Naive thymus-derived CD4-positive, alpha-beta T cell (primary cell): ENCODE measurements at regions not wholly inside any gene's neighbourhood (a gene's known extent, or its start where the extent isn't known, plus 50 kb on each side); places are given as distances from the start of the nearest gene placed in this dataset.

Experiments
- ATAC-seq: fragments of 150-1000 bp; cut with Tn5 transposase; 2 replicates; pipeline ENCODE4 v1.10.0; 2021; ENCODE audit warnings: mild to moderate bottlenecking, moderate library complexity
- CTCF ChIA-PET: fragments of 350-600 bp; sonication (Branson Sonifier 250); formaldehyde crosslinking; loops from one replicate; lab custom pipeline; 2021; ENCODE audit warnings: antibody characterized with exemption; lab: Charles Lee
- POLR2A ChIA-PET: fragments of 350-600 bp; sonication (Branson Sonifier 250); formaldehyde crosslinking; loops from one replicate; lab custom pipeline; 2021; ENCODE audit warnings: antibody characterized with exemption, inconsistent platforms; lab: Charles Lee
- DNase-seq, 9 donors: peaks; one replicate each; pipeline versions ENCODE4 v3.0.0 to v3.0.0-alpha.2; 2020 to 2022; ENCODE audit warnings: mixed read lengths in 1 of 9
- H3K27ac ChIP-seq: one replicate; pipeline ENCODE4 v1.7.0; 2013; ENCODE audit warnings: mild to moderate bottlenecking, low read depth, low read length, moderate library complexity
- H3K27me3 ChIP-seq, 2 donors: one replicate each; pipeline ENCODE4 v1.7.0; 2013; ENCODE audit warnings: low read length in 2 of 2, mild to moderate bottlenecking in 2 of 2, moderate library complexity in 2 of 2; ENCODE audit not compliant: control insufficient read depth in 2 of 2, insufficient read depth in 2 of 2
- H3K36me3 ChIP-seq, 3 experiments: 1 replicate in 2 of 3; 2 replicates in 1 of 3; pipeline ENCODE4 v1.7.0; 2013; ENCODE audit warnings: low read length in 3 of 3, mild to moderate bottlenecking in 3 of 3, moderate library complexity in 1 of 3; ENCODE audit not compliant: insufficient read depth in 3 of 3, control insufficient read depth in 2 of 3
- H3K4me1 ChIP-seq, 2 donors: one replicate each; pipeline ENCODE4 v1.7.0; 2013; ENCODE audit warnings: low read length in 2 of 2, mild to moderate bottlenecking in 2 of 2, moderate library complexity in 1 of 2; ENCODE audit not compliant: control insufficient read depth in 2 of 2, insufficient read depth in 2 of 2
- H3K4me3 ChIP-seq: 2 replicates; pipeline ENCODE4 v1.7.0; 2013; ENCODE audit warnings: mild to moderate bottlenecking, low read length
- H3K9me3 ChIP-seq, 3 experiments: 1 replicate in 2 of 3; 2 replicates in 1 of 3; pipeline ENCODE4 v1.7.0; 2013; ENCODE audit warnings: low read length in 3 of 3; ENCODE audit not compliant: control insufficient read depth in 2 of 3
- H3K27ac Mint-ChIP-seq, 9 donors: one replicate each; pipeline ENCODE4 v1.8.0; 2020 to 2022; ENCODE audit warnings: mixed read lengths in 9 of 9, mild to moderate bottlenecking in 8 of 9, moderate library complexity in 5 of 9, inconsistent platforms in 2 of 9
- H3K27me3 Mint-ChIP-seq, 5 donors: one replicate each; pipeline ENCODE4 v1.8.0; 2021 to 2022; ENCODE audit warnings: mixed read lengths in 5 of 5, mild to moderate bottlenecking in 1 of 5
- H3K36me3 Mint-ChIP-seq, 5 donors: one replicate each; pipeline ENCODE4 v1.8.0; 2020 to 2022; ENCODE audit warnings: mixed read lengths in 5 of 5, mild to moderate bottlenecking in 3 of 5, inconsistent platforms in 1 of 5
- H3K4me1 Mint-ChIP-seq, 7 donors: one replicate each; pipeline ENCODE4 v1.8.0; 2020 to 2022; ENCODE audit warnings: mixed read lengths in 7 of 7, mild to moderate bottlenecking in 3 of 7, inconsistent platforms in 1 of 7
- H3K4me3 Mint-ChIP-seq, 10 donors: one replicate each; pipeline ENCODE4 v1.8.0; 2020 to 2022; ENCODE audit warnings: mild to moderate bottlenecking in 10 of 10, mixed read lengths in 10 of 10, moderate library complexity in 6 of 10, inconsistent platforms in 2 of 10
- H3K9me3 Mint-ChIP-seq, 11 donors: one replicate each; pipeline ENCODE4 v1.8.0; 2020 to 2022; ENCODE audit warnings: mixed read lengths in 11 of 11, mild to moderate bottlenecking in 4 of 11, inconsistent platforms in 1 of 11, moderate library complexity in 1 of 11
- intact Hi-C, 2 donors: fragments of 100-400 bp; cut with micrococcal nuclease; formaldehyde crosslinking; loops; one replicate each; pipeline ENCODE4 v1.15.1; 2023

GRCh38 chr11:15625691-15626090 is 511.0 kb downstream of the INSC start:
- no peaks in the 10 kb centered on the region for H3K9me3 ChIP-seq
- POLR2A ChIA-PET: no interaction called here
- no peak overlapping the region for H3K4me3 ChIP-seq
- Mint-ChIP-seq H3K36me3 (no peaks in the 10 kb centered on the region), H3K27me3 (peaks cover 3 to 23% (median 15%) of the 10 kb centered on the region in 5 donors), H3K4me1 (no peaks in the 10 kb centered on the region), H3K4me3 (no peak overlapping the region), H3K9me3 (peaks cover 0 to 4% (median 0%) of the 10 kb centered on the region in 11 donors), H3K27ac (no peak overlapping the region)
- no peaks in the 10 kb centered on the region for H3K4me1 ChIP-seq
- DNase-seq (no peak), ATAC-seq (no peak)
- H3K27me3 ChIP-seq: no peaks in the 10 kb centered on the region
- H3K27ac ChIP-seq: no peak overlapping the region
- no peaks in the 10 kb centered on the region for H3K36me3 ChIP-seq
- CTCF ChIA-PET: no interaction called here
- intact Hi-C loops: no loop called here

GRCh38 chr11:15627560-15627959 is 512.8 kb downstream of the INSC start:
- H3K9me3 ChIP-seq: no peaks in the 10 kb centered on the region
- intact Hi-C loops: no loop called here
- H3K27ac Mint-ChIP-seq: no peak overlapping the region
- no peaks in the 10 kb centered on the region for H3K4me1 ChIP-seq
- no peaks in the 10 kb centered on the region for H3K27me3 ChIP-seq
- no peaks in the 10 kb centered on the region for H3K4me1 Mint-ChIP-seq
- H3K4me3 Mint-ChIP-seq: no peak overlapping the region
- DNase-seq: no peak
- peaks cover 0 to 24% (median 11%) of the 10 kb centered on the region in 5 donors for H3K27me3 Mint-ChIP-seq
- H3K36me3 ChIP-seq: no peaks in the 10 kb centered on the region
- ChIA-PET CTCF (no interaction called here), POLR2A (no interaction called here)
- H3K36me3 Mint-ChIP-seq: no peaks in the 10 kb centered on the region
- ATAC-seq: no peak
- no peak overlapping the region for H3K4me3 ChIP-seq
- H3K9me3 Mint-ChIP-seq: peaks cover 0 to 4% (median 0%) of the 10 kb centered on the region in 11 donors
- no peak overlapping the region for H3K27ac ChIP-seq

- Mint-ChIP-seq H3K4me1 (no peaks in the 10 kb centered on the region), H3K36me3 (no peaks in the 10 kb centered on the region), H3K27me3 (peaks cover 0 to 34% (median 11%) of the 10 kb centered on the region in 5 donors), H3K4me3 (no peak overlapping the region), H3K27ac (no peak overlapping the region), H3K9me3 (peaks cover 0 to 5% (median 0%) of the 10 kb centered on the region in 11 donors)
- Histone ChIP-seq H3K4me3 (no peak overlapping the region), H3K27me3 (no peaks in the 10 kb centered on the region), H3K27ac (no peak overlapping the region), H3K4me1 (no peaks in the 10 kb centered on the region), H3K36me3 (no peaks in the 10 kb centered on the region), H3K9me3 (no peaks in the 10 kb centered on the region)
- DNase-seq (no peak), ATAC-seq (peak; percentile 31)
- POLR2A ChIA-PET: no interaction called here
- intact Hi-C loops: no loop called here
- CTCF ChIA-PET: no interaction called here
Measured at GRCh38 chr11:15629690-15630321, 515.1 kb downstream of the INSC start.

GRCh38 chr11:15630896-15631295 is 516.2 kb downstream of the INSC start:
- ATAC-seq: no peak
- DNase-seq: no peak
- Histone ChIP-seq H3K27ac (no peak overlapping the region), H3K36me3 (no peaks in the 10 kb centered on the region), H3K27me3 (no peaks in the 10 kb centered on the region), H3K4me3 (no peak overlapping the region), H3K9me3 (no peaks in the 10 kb centered on the region), H3K4me1 (no peaks in the 10 kb centered on the region)
- POLR2A ChIA-PET: no interaction called here
- intact Hi-C loops: no loop called here
- Mint-ChIP-seq H3K9me3 (peaks cover 0 to 8% (median 0%) of the 10 kb centered on the region in 11 donors), H3K4me3 (no peak overlapping the region), H3K27ac (no peak overlapping the region), H3K27me3 (peaks cover 0 to 42% (median 18%) of the 10 kb centered on the region in 5 donors), H3K4me1 (no peaks in the 10 kb centered on the region), H3K36me3 (no peaks in the 10 kb centered on the region)
- CTCF ChIA-PET: interaction anchor here (1.1 kb wide), 1 partner anchor 11 kb away, joined by 4 read pairs; no protein-coding TSS in a partner anchor

GRCh38 chr11:15635521-15635920 is 520.8 kb downstream of the INSC start:
- Mint-ChIP-seq H3K4me3 (no peak overlapping the region), H3K4me1 (no peaks in the 10 kb centered on the region), H3K27ac (no peak overlapping the region), H3K36me3 (no peaks in the 10 kb centered on the region), H3K9me3 (peaks cover 0 to 7% (median 1%) of the 10 kb centered on the region in 11 donors), H3K27me3 (peaks cover 0 to 33% (median 12%) of the 10 kb centered on the region in 5 donors)
- Histone ChIP-seq H3K9me3 (no peaks in the 10 kb centered on the region), H3K27me3 (no peaks in the 10 kb centered on the region), H3K36me3 (no peaks in the 10 kb centered on the region), H3K4me3 (no peak overlapping the region), H3K4me1 (no peaks in the 10 kb centered on the region), H3K27ac (no peak overlapping the region)
- no peak for ATAC-seq
- no peak for DNase-seq
- ChIA-PET POLR2A (no interaction called here), CTCF (no interaction called here)
- intact Hi-C loops: no loop called here

- CTCF ChIA-PET: no interaction called here
- POLR2A ChIA-PET: no interaction called here
- no peak overlapping the region for H3K4me3 Mint-ChIP-seq
- intact Hi-C loops: no loop called here
- H3K27ac Mint-ChIP-seq: no peak overlapping the region
- peaks cover 0 to 24% (median 12%) of the 10 kb centered on the region in 5 donors for H3K27me3 Mint-ChIP-seq
- no peak overlapping the region for H3K27ac ChIP-seq
- no peak overlapping the region for H3K4me3 ChIP-seq
- H3K9me3 Mint-ChIP-seq: peaks cover 0 to 7% (median 1%) of the 10 kb centered on the region in 11 donors
- no peaks in the 10 kb centered on the region for H3K4me1 ChIP-seq
- H3K4me1 Mint-ChIP-seq: no peaks in the 10 kb centered on the region
- no peak for DNase-seq
- H3K36me3 Mint-ChIP-seq: no peaks in the 10 kb centered on the region
- no peaks in the 10 kb centered on the region for H3K36me3 ChIP-seq
- peak; percentile 48 for ATAC-seq
- H3K9me3 ChIP-seq: no peaks in the 10 kb centered on the region
- H3K27me3 ChIP-seq: no peaks in the 10 kb centered on the region
Measured at GRCh38 chr11:15636521-15637089, 521.9 kb downstream of the INSC start.

- no peaks in the 10 kb centered on the region for H3K36me3 Mint-ChIP-seq
- no peak overlapping the region for H3K27ac Mint-ChIP-seq
- H3K27ac ChIP-seq: no peak overlapping the region
- ChIA-PET CTCF (no interaction called here), POLR2A (no interaction called here)
- H3K27me3 Mint-ChIP-seq: peaks cover 0 to 22% (median 10%) of the 10 kb centered on the region in 5 donors
- H3K9me3 ChIP-seq: no peaks in the 10 kb centered on the region
- no peaks in the 10 kb centered on the region for H3K36me3 ChIP-seq
- peaks cover 0 to 6% (median 1%) of the 10 kb centered on the region in 11 donors for H3K9me3 Mint-ChIP-seq
- intact Hi-C loops: no loop called here
- no peaks in the 10 kb centered on the region for H3K4me1 ChIP-seq
- no peak overlapping the region for H3K4me3 ChIP-seq
- no peaks in the 10 kb centered on the region for H3K27me3 ChIP-seq
- DNase-seq (no peak), ATAC-seq (no peak)
- H3K4me1 Mint-ChIP-seq: no peaks in the 10 kb centered on the region
- no peak overlapping the region for H3K4me3 Mint-ChIP-seq
Measured at GRCh38 chr11:15638386-15638787, 523.7 kb downstream of the INSC start.
